ENCODE measurements at regions not wholly inside any gene's neighbourhood (a gene's known extent, or its start where the extent isn't known, plus 50 kb on each side); places are given as distances from the start of the nearest gene placed in this dataset.

GRCh38 chr4:31851946-31852345, 1131.8 kb downstream of the PCDH7 start:
- POLR2A ChIA-PET (ENCODE audit: partially characterized antibody) = no interaction called here
- no peak for FAIRE-seq
- H4K5ac ChIP-seq (ENCODE audit: insufficient read length, low read depth, low read length) = no peak overlapping the region

More at GRCh38 chr4:31851946-31852345, 1131.8 kb downstream of the PCDH7 start:
- CTCF ChIA-PET (ENCODE audit: partially characterized antibody) = no interaction called here
- H3K4me3 ChIP-seq (ENCODE audit: extremely low read depth in 1 of 4, insufficient read depth in 2 of 4, low read depth in 3 of 4, low read length in 4 of 4) = no peak overlapping the region
- no peak overlapping the region for H3K27ac ChIP-seq (ENCODE audit: low read depth, low read length)
- no peak overlapping the region for H3K23ac ChIP-seq (ENCODE audit: insufficient read length)
- no peaks in the 10 kb centered on the region for H3K79me1 ChIP-seq (ENCODE audit: low read depth, low read length)
- 91% methylated on average over 2 of the region's 2 CpGs; no CpG with 5 or more reads in 1 of the 2 experiments for WGBS, 2 experiments (ENCODE audit: extremely low coverage in 1 of 2, insufficient coverage in 1 of 2, insufficient read length in 1 of 2, insufficient replicate concordance in 2 of 2, low coverage in 1 of 2, low lambda C conversion rate in 2 of 2, missing lambda C conversion rate in 1 of 2)
- no peak overlapping the region for H3K9ac ChIP-seq (replicated peaks in 1 of 4; ENCODE audit: extremely low read depth in 1 of 4, low read depth in 3 of 4, low read length in 3 of 4)
- H2BK120ac ChIP-seq (replicated peaks; ENCODE audit: low read depth, low read length) = no peak overlapping the region
- H4K91ac ChIP-seq (replicated peaks; ENCODE audit: insufficient read length, low read length) = no peak overlapping the region
- no peaks in the 10 kb centered on the region for H3K79me2 ChIP-seq (ENCODE audit: control insufficient read depth in 1 of 2, insufficient read depth in 2 of 2, low read length in 2 of 2)
- no peak overlapping the region for H2AFZ ChIP-seq (ENCODE audit: low read length)
- H2AK5ac ChIP-seq (ENCODE audit: low read depth, low read length) = no peak overlapping the region
- H2BK20ac ChIP-seq (ENCODE audit: low read length) = no peak overlapping the region
- H2BK5ac ChIP-seq (ENCODE audit: low read depth, low read length) = no peak overlapping the region
- H3K56ac ChIP-seq (replicated peaks; ENCODE audit: insufficient read length, low read depth, low read length) = no peak overlapping the region
- H3K14ac ChIP-seq (ENCODE audit: insufficient read length) = no peak overlapping the region
- H4K8ac ChIP-seq (ENCODE audit: extremely low read depth, insufficient read depth, low read length) = no peak overlapping the region
- no peak overlapping the region for H2BK15ac ChIP-seq (ENCODE audit: low read length)
- no peak overlapping the region for H3K18ac ChIP-seq (ENCODE audit: extremely low read depth, low read length)
- no peak for DNase-seq (ENCODE audit: low read depth in 1 of 2, low spot score in 2 of 2)
- H3K36me3 ChIP-seq (ENCODE audit: control insufficient read depth in 2 of 4, insufficient read depth in 4 of 4, low read length in 3 of 4) = no peaks in the 10 kb centered on the region
- no peaks in the 10 kb centered on the region for H3K23me2 ChIP-seq (ENCODE audit: low read depth, low read length)
- no peaks in the 10 kb centered on the region for H3K27me3 ChIP-seq (replicated peaks in 1 of 4; ENCODE audit: control insufficient read depth in 3 of 4, extremely low read depth in 1 of 4, insufficient read depth in 3 of 4, low read length in 3 of 4)
- no peak overlapping the region for H3K4ac ChIP-seq (replicated peaks; ENCODE audit: insufficient read length, low read depth, low read length)
- TF ChIP-seq BRCA1 (IDR thresholded peaks at IDR 0.05; ENCODE audit: low read depth, low read length) = no peak
- no peak for TF ChIP-seq SIN3A (conservative IDR thresholded peaks at IDR 0.05 in 1 of 2, IDR thresholded peaks at IDR 0.05 in 1 of 2; ENCODE audit: low read depth in 1 of 2, low read length in 2 of 2)
- no peak for TF ChIP-seq SP2 (IDR thresholded peaks at IDR 0.05; ENCODE audit: low read length)
- no peak for TF ChIP-seq CREB1 (IDR thresholded peaks at IDR 0.05)
- no peak for TF ChIP-seq FOSL1 (IDR thresholded peaks at IDR 0.05; ENCODE audit: insufficient read depth, low read depth, low read length)
- TF ChIP-seq RXRA (IDR thresholded peaks at IDR 0.05; ENCODE audit: insufficient read depth, low read depth, low read length) = no peak
- no peak for TF ChIP-seq E2F6 (IDR thresholded peaks at IDR 0.05)
- H3K4me1 ChIP-seq (replicated peaks in 1 of 4; ENCODE audit: control insufficient read depth in 3 of 4, insufficient read depth in 4 of 4, low read length in 3 of 4) = no peaks in the 10 kb centered on the region
- no peaks in the 10 kb centered on the region for H4K20me1 ChIP-seq (replicated peaks in 1 of 2; ENCODE audit: control insufficient read depth in 1 of 2, insufficient read depth in 2 of 2, low read length in 2 of 2)
- H3K9me3 ChIP-seq (ENCODE audit: insufficient read depth in 2 of 2, low read depth in 1 of 2, low read length in 1 of 2) = peaks cover 3 to 9% of the 10 kb centered on the region in 2 experiments; a peak in 1 of 4 replicates
- H2BK12ac ChIP-seq (ENCODE audit: low read depth, low read length) = no peak overlapping the region
- no peak overlapping the region for H3K4me2 ChIP-seq (ENCODE audit: insufficient read depth in 1 of 2, low read depth in 2 of 2, low read length in 2 of 2)
